ENCODE measurements at regions not wholly inside any gene's neighbourhood (a gene's known extent, or its start where the extent isn't known, plus 50 kb on each side); places are given as distances from the start of the nearest gene placed in this dataset.

DNA sequence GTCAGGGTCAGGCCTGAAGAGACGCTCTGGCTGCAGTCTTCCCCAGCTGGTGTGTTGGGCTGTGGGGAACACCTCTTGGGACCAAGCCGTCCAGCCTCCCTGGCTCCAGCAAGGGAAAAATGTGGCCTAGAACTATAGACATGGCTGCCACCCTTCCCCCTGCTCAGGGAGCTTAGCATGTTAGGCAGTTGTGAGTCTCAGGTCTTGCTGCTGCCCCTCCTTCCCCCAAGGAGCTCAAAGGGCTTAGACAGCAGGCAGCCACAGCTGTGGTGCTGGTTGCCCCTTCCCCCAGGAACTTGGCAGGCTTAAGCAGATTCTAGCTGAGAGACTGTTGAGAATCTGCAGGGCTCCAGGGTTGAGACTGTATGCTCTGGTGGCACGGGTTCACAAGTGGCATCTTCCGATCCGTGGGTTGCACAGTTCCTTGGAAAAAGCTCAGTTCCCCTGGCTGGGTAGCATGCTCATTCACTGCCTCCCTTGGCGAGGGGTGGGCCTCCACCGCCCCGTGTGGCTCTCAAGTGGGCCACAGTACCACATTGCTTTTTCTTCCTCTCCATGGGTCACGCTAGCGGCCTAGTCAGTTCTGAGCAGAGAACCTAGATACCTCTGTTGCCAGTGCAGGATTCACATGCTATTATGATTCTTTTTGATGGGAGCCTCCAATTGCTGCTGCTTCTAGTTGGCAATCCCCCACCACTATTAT lies 1258.6 kb downstream of the OLFM4 start:
- Histone ChIP-seq H3K9me3 (ENCODE audit: low read length) (no peaks in the 10 kb centered on the region), H2AFZ (ENCODE audit: low read length) (no peak overlapping the region), H3K4me1 (ENCODE audit: insufficient read depth, low read length) (no peaks in the 10 kb centered on the region), H3K79me2 (ENCODE audit: low read length) (no peaks in the 10 kb centered on the region), H3K27ac (ENCODE audit: low read length) (no peak overlapping the region), H3K27me3 (ENCODE audit: low read length) (no peaks in the 10 kb centered on the region), H3K4me2 (ENCODE audit: low read length) (no peak overlapping the region), H3K4me3 (ENCODE audit: low read length) (no peak overlapping the region), H3K9me2 (replicated peaks; ENCODE audit: low read length) (no peaks in the 10 kb centered on the region), H4K20me1 (ENCODE audit: low read length) (no peaks in the 10 kb centered on the region), H3F3A (ENCODE audit: low read length, unreplicated experiment) (no peaks in the 10 kb centered on the region), H3K36me3 (ENCODE audit: low read depth, low read length) (no peaks in the 10 kb centered on the region), H3K9ac (ENCODE audit: low read length) (no peak overlapping the region)
- BruUV-seq (replicated peaks): no TSS peak
- intact Hi-C loops (cut with micrococcal nuclease): no loop called here
- CTCF ChIA-PET: no interaction called here
- POLR2A ChIA-PET (ENCODE audit: unreplicated experiment): no interaction called here
- TF ChIP-seq CTCF (conservative IDR thresholded peaks at IDR 0.05; ENCODE audit: low read depth, low read length) (no peak), EZH2phosphoT487 (IDR thresholded peaks at IDR 0.05; ENCODE audit: borderline replicate concordance, low read length) (no peak), EZH2 (IDR thresholded peaks at IDR 0.05; ENCODE audit: low read length, unreplicated experiment) (no peak)
- no peak for ATAC-seq
- no peak for DNase-seq

GRCh38 chr13:54301085-54301484 lies 1272.5 kb downstream of the OLFM4 start:
- Histone ChIP-seq H3K27ac (ENCODE audit: low read length) (no peak overlapping the region), H3K4me1 (ENCODE audit: insufficient read depth, low read length) (no peaks in the 10 kb centered on the region), H3K27me3 (ENCODE audit: low read length) (no peaks in the 10 kb centered on the region), H3K4me2 (ENCODE audit: low read length) (no peak overlapping the region), H3K79me2 (ENCODE audit: low read length) (no peaks in the 10 kb centered on the region), H2AFZ (ENCODE audit: low read length) (no peak overlapping the region), H3K9me3 (ENCODE audit: low read length) (no peaks in the 10 kb centered on the region), H4K20me1 (ENCODE audit: low read length) (no peaks in the 10 kb centered on the region), H3K4me3 (ENCODE audit: low read length) (no peak overlapping the region), H3K36me3 (ENCODE audit: low read depth, low read length) (no peaks in the 10 kb centered on the region), H3F3A (ENCODE audit: low read length, unreplicated experiment) (no peaks in the 10 kb centered on the region), H3K9ac (ENCODE audit: low read length) (no peak overlapping the region), H3K9me2 (replicated peaks; ENCODE audit: low read length) (no peaks in the 10 kb centered on the region)
- ATAC-seq (no peak), DNase-seq (no peak)
- ChIA-PET POLR2A (ENCODE audit: unreplicated experiment) (no interaction called here), CTCF (no interaction called here)
- BruUV-seq (replicated peaks): no TSS peak
- intact Hi-C loops (cut with micrococcal nuclease): no loop called here
- TF ChIP-seq EZH2 (IDR thresholded peaks at IDR 0.05; ENCODE audit: low read length, unreplicated experiment) (no peak), EZH2phosphoT487 (IDR thresholded peaks at IDR 0.05; ENCODE audit: borderline replicate concordance, low read length) (no peak), CTCF (conservative IDR thresholded peaks at IDR 0.05; ENCODE audit: low read depth, low read length) (no peak)

DNA sequence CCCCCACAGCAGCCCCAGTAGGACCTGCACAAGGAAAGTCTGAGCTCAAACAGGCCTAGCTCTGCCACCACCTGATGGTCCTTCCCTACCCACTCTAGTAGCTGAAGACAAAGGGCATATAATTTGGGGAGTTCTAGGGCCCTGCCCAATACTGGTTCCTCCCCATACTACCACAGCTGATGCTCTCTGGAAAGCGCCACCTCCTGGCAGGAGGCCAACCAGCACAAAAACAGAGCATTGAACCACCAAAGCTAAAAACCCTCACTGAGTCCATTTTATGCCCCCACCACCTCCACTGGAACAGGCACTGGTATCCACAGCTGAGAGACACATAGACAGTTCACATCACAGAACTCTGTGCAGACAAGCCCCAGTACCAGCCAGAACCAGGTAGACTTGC lies 1276.8 kb downstream of the OLFM4 start:
- ATAC-seq: no peak
- no peaks in the 10 kb centered on the region for H3K9me2 ChIP-seq (replicated peaks; ENCODE audit: low read length)
- intact Hi-C loops (cut with micrococcal nuclease): no loop called here
- H3K27ac ChIP-seq (ENCODE audit: low read length): no peak overlapping the region
- H4K20me1 ChIP-seq (ENCODE audit: low read length): no peaks in the 10 kb centered on the region
- H3K4me1 ChIP-seq (ENCODE audit: insufficient read depth, low read length): no peaks in the 10 kb centered on the region
- no peaks in the 10 kb centered on the region for H3K27me3 ChIP-seq (ENCODE audit: low read length)
- TF ChIP-seq CTCF (conservative IDR thresholded peaks at IDR 0.05; ENCODE audit: low read depth, low read length): no peak
- no peak for TF ChIP-seq EZH2 (IDR thresholded peaks at IDR 0.05; ENCODE audit: low read length, unreplicated experiment)
- TF ChIP-seq EZH2phosphoT487 (IDR thresholded peaks at IDR 0.05; ENCODE audit: borderline replicate concordance, low read length): no peak
- no peak overlapping the region for H3K9ac ChIP-seq (ENCODE audit: low read length)
- ChIA-PET CTCF (no interaction called here), POLR2A (ENCODE audit: unreplicated experiment) (no interaction called here)
- no peak overlapping the region for H3K4me2 ChIP-seq (ENCODE audit: low read length)
- no peak overlapping the region for H3K4me3 ChIP-seq (ENCODE audit: low read length)
- DNase-seq: no peak
- H2AFZ ChIP-seq (ENCODE audit: low read length): no peak overlapping the region
- BruUV-seq (replicated peaks): no TSS peak
- H3K79me2 ChIP-seq (ENCODE audit: low read length): no peaks in the 10 kb centered on the region
- no peaks in the 10 kb centered on the region for H3K36me3 ChIP-seq (ENCODE audit: low read depth, low read length)
- no peaks in the 10 kb centered on the region for H3K9me3 ChIP-seq (ENCODE audit: low read length)
- no peaks in the 10 kb centered on the region for H3F3A ChIP-seq (ENCODE audit: low read length, unreplicated experiment)

All from PC-3 (cell line).